ENCODE measurements at regions not wholly inside any gene's neighbourhood (a gene's known extent, or its start where the extent isn't known, plus 50 kb on each side); places are given as distances from the start of the nearest gene placed in this dataset.
"Not testable (repeated sequence)": the region's sequence is repeated elsewhere in the genome, so short reads cannot be mapped to it uniquely, and the experiment has no call there.

- Histone ChIP-seq H3K36me3 (ENCODE audit: control insufficient read depth in 4 of 4, insufficient read depth in 4 of 4, low read length in 3 of 4) (no peaks in the 10 kb centered on the region), H3K9me3 (ENCODE audit: control extremely low read depth in 1 of 5, control insufficient read depth in 4 of 5, insufficient read depth in 2 of 5, low read depth in 1 of 5, low read length in 4 of 5) (no peaks in the 10 kb centered on the region), H3K4me3 (ENCODE audit: control insufficient read depth in 1 of 7, extremely low read depth in 1 of 7, insufficient read depth in 4 of 7, low read depth in 2 of 7, low read length in 6 of 7) (no peak overlapping the region), H3K4me1 (ENCODE audit: control extremely low read depth in 1 of 4, control insufficient read depth in 4 of 4, insufficient read depth in 4 of 4, low read length in 3 of 4) (no peaks in the 10 kb centered on the region), H3K27ac (ENCODE audit: insufficient read depth in 1 of 2, low read depth in 1 of 2, low read length in 2 of 2, poor library complexity in 1 of 2, severe bottlenecking in 2 of 2) (no peak overlapping the region), H3K27me3 (replicated peaks in 2 of 5; ENCODE audit: control insufficient read depth in 4 of 5, insufficient read depth in 5 of 5, low read length in 4 of 5) (no peaks in the 10 kb centered on the region)
- POLR2A ChIA-PET = no interaction called here
- no peak for DNase-seq
- 86% methylated on average over 5 of the region's 5 CpGs for WGBS (ENCODE audit: insufficient coverage)
- CTCF ChIA-PET = no interaction called here
Observed at GRCh38 chr12:115296613-115297198, 612.7 kb upstream of the TBX3 start.

GRCh38 chr12:115295886-115296285 lies 611.9 kb upstream of the TBX3 start:
- Histone ChIP-seq H3K36me3 (ENCODE audit: control insufficient read depth in 4 of 4, insufficient read depth in 4 of 4, low read length in 3 of 4) (no peaks in the 10 kb centered on the region), H3K9me3 (ENCODE audit: control extremely low read depth in 1 of 5, control insufficient read depth in 4 of 5, insufficient read depth in 2 of 5, low read depth in 1 of 5, low read length in 4 of 5) (no peaks in the 10 kb centered on the region), H3K27ac (ENCODE audit: insufficient read depth in 1 of 2, low read depth in 1 of 2, low read length in 2 of 2, poor library complexity in 1 of 2, severe bottlenecking in 2 of 2) (no peak overlapping the region), H3K4me3 (ENCODE audit: control insufficient read depth in 1 of 7, extremely low read depth in 1 of 7, insufficient read depth in 4 of 7, low read depth in 2 of 7, low read length in 6 of 7) (no peak overlapping the region), H3K27me3 (replicated peaks in 2 of 5; ENCODE audit: control insufficient read depth in 4 of 5, insufficient read depth in 5 of 5, low read length in 4 of 5) (no peaks in the 10 kb centered on the region), H3K4me1 (ENCODE audit: control extremely low read depth in 1 of 4, control insufficient read depth in 4 of 4, insufficient read depth in 4 of 4, low read length in 3 of 4) (no peaks in the 10 kb centered on the region)
- POLR2A ChIA-PET = no interaction called here
- DNase-seq = no peak
- WGBS (ENCODE audit: insufficient coverage) = no CpG with 5 or more reads among the region's 3 CpGs
- CTCF ChIA-PET = no interaction called here

- no peaks in the 10 kb centered on the region for H3K36me3 ChIP-seq (ENCODE audit: control insufficient read depth in 4 of 4, insufficient read depth in 4 of 4, low read length in 3 of 4)
- CTCF ChIA-PET = interaction anchor here (0.6 to 0.7 kb wide), 2 partner anchors 12 to 477 kb away, joined by 3 read pairs; no protein-coding TSS in a partner anchor
- WGBS (ENCODE audit: insufficient coverage) = 97% methylated on average over 4 of the region's 4 CpGs
Observed at GRCh38 chr12:115294453-115295133, 610.6 kb upstream of the TBX3 start.

GRCh38 chr12:115285429-115285828 lies 601.5 kb upstream of the TBX3 start:
- H3K9me3 ChIP-seq (ENCODE audit: control extremely low read depth in 1 of 5, control insufficient read depth in 4 of 5, insufficient read depth in 2 of 5, low read depth in 1 of 5, low read length in 4 of 5); H3K4me1 ChIP-seq (ENCODE audit: control extremely low read depth in 1 of 4, control insufficient read depth in 4 of 4, insufficient read depth in 4 of 4, low read length in 3 of 4); H3K4me3 ChIP-seq (ENCODE audit: control insufficient read depth in 1 of 7, extremely low read depth in 1 of 7, insufficient read depth in 4 of 7, low read depth in 2 of 7, low read length in 6 of 7); H3K27me3 ChIP-seq (replicated peaks in 2 of 5; ENCODE audit: control insufficient read depth in 4 of 5, insufficient read depth in 5 of 5, low read length in 4 of 5); H3K36me3 ChIP-seq (ENCODE audit: control insufficient read depth in 4 of 4, insufficient read depth in 4 of 4, low read length in 3 of 4); DNase-seq; H3K27ac ChIP-seq (ENCODE audit: insufficient read depth in 1 of 2, low read depth in 1 of 2, low read length in 2 of 2, poor library complexity in 1 of 2, severe bottlenecking in 2 of 2); POLR2A ChIA-PET; CTCF ChIA-PET: not testable (repeated sequence)
- WGBS (ENCODE audit: insufficient coverage) = 90% methylated on average over 8 of the region's 10 CpGs

More at GRCh38 chr12:115294453-115295133, 610.6 kb upstream of the TBX3 start:
- POLR2A ChIA-PET = no interaction called here
- H3K27me3 ChIP-seq (replicated peaks in 2 of 5; ENCODE audit: control insufficient read depth in 4 of 5, insufficient read depth in 5 of 5, low read length in 4 of 5) = no peaks in the 10 kb centered on the region
- no peaks in the 10 kb centered on the region for H3K9me3 ChIP-seq (ENCODE audit: control extremely low read depth in 1 of 5, control insufficient read depth in 4 of 5, insufficient read depth in 2 of 5, low read depth in 1 of 5, low read length in 4 of 5)
- no peak overlapping the region for H3K4me3 ChIP-seq (ENCODE audit: control insufficient read depth in 1 of 7, extremely low read depth in 1 of 7, insufficient read depth in 4 of 7, low read depth in 2 of 7, low read length in 6 of 7)
- no peak overlapping the region for H3K27ac ChIP-seq (ENCODE audit: insufficient read depth in 1 of 2, low read depth in 1 of 2, low read length in 2 of 2, poor library complexity in 1 of 2, severe bottlenecking in 2 of 2)
- no peak for DNase-seq
- H3K4me1 ChIP-seq (ENCODE audit: control extremely low read depth in 1 of 4, control insufficient read depth in 4 of 4, insufficient read depth in 4 of 4, low read length in 3 of 4) = no peaks in the 10 kb centered on the region

- CTCF ChIA-PET = interaction anchor here (0.8 kb wide), 1 partner anchor 12 kb away, joined by 3 read pairs; no protein-coding TSS in a partner anchor
- H3K27ac ChIP-seq (ENCODE audit: insufficient read depth in 1 of 2, low read depth in 1 of 2, low read length in 2 of 2, poor library complexity in 1 of 2, severe bottlenecking in 2 of 2) = no peak overlapping the region
- no peak for DNase-seq
- POLR2A ChIA-PET = no interaction called here
- no peaks in the 10 kb centered on the region for H3K4me1 ChIP-seq (ENCODE audit: control extremely low read depth in 1 of 4, control insufficient read depth in 4 of 4, insufficient read depth in 4 of 4, low read length in 3 of 4)
- H3K27me3 ChIP-seq (replicated peaks in 2 of 5; ENCODE audit: control insufficient read depth in 4 of 5, insufficient read depth in 5 of 5, low read length in 4 of 5) = no peaks in the 10 kb centered on the region
- H3K36me3 ChIP-seq (ENCODE audit: control insufficient read depth in 4 of 4, insufficient read depth in 4 of 4, low read length in 3 of 4) = no peaks in the 10 kb centered on the region
- H3K9me3 ChIP-seq (ENCODE audit: control extremely low read depth in 1 of 5, control insufficient read depth in 4 of 5, insufficient read depth in 2 of 5, low read depth in 1 of 5, low read length in 4 of 5) = no peaks in the 10 kb centered on the region
- no peak overlapping the region for H3K4me3 ChIP-seq (ENCODE audit: control insufficient read depth in 1 of 7, extremely low read depth in 1 of 7, insufficient read depth in 4 of 7, low read depth in 2 of 7, low read length in 6 of 7)
- WGBS (ENCODE audit: insufficient coverage) = 83% methylated on average over 1 of the region's 2 CpGs
Observed at GRCh38 chr12:115273456-115273855, 589.5 kb upstream of the TBX3 start.

- H3K36me3 ChIP-seq (ENCODE audit: control insufficient read depth in 4 of 4, insufficient read depth in 4 of 4, low read length in 3 of 4) = no peaks in the 10 kb centered on the region
- ChIA-PET POLR2A (no interaction called here), CTCF (no interaction called here)
- no peaks in the 10 kb centered on the region for H3K9me3 ChIP-seq (ENCODE audit: control extremely low read depth in 1 of 5, control insufficient read depth in 4 of 5, insufficient read depth in 2 of 5, low read depth in 1 of 5, low read length in 4 of 5)
- 100% methylated on average over 2 of the region's 4 CpGs for WGBS (ENCODE audit: insufficient coverage)
- no peaks in the 10 kb centered on the region for H3K4me1 ChIP-seq (ENCODE audit: control extremely low read depth in 1 of 4, control insufficient read depth in 4 of 4, insufficient read depth in 4 of 4, low read length in 3 of 4)
- H3K4me3 ChIP-seq (ENCODE audit: control insufficient read depth in 1 of 7, extremely low read depth in 1 of 7, insufficient read depth in 4 of 7, low read depth in 2 of 7, low read length in 6 of 7) = no peak overlapping the region
- H3K27me3 ChIP-seq (replicated peaks in 2 of 5; ENCODE audit: control insufficient read depth in 4 of 5, insufficient read depth in 5 of 5, low read length in 4 of 5) = no peaks in the 10 kb centered on the region
- DNase-seq = no peak
- no peak overlapping the region for H3K27ac ChIP-seq (ENCODE audit: insufficient read depth in 1 of 2, low read depth in 1 of 2, low read length in 2 of 2, poor library complexity in 1 of 2, severe bottlenecking in 2 of 2)
Observed at GRCh38 chr12:115268451-115268850, 584.5 kb upstream of the TBX3 start.

GRCh38 chr12:115267891-115268290 lies 583.9 kb upstream of the TBX3 start:
- H3K4me3 ChIP-seq (ENCODE audit: control insufficient read depth in 1 of 7, extremely low read depth in 1 of 7, insufficient read depth in 4 of 7, low read depth in 2 of 7, low read length in 6 of 7) = no peak overlapping the region
- CTCF ChIA-PET = no interaction called here
- no peaks in the 10 kb centered on the region for H3K36me3 ChIP-seq (ENCODE audit: control insufficient read depth in 4 of 4, insufficient read depth in 4 of 4, low read length in 3 of 4)
- no peaks in the 10 kb centered on the region for H3K4me1 ChIP-seq (ENCODE audit: control extremely low read depth in 1 of 4, control insufficient read depth in 4 of 4, insufficient read depth in 4 of 4, low read length in 3 of 4)
- POLR2A ChIA-PET = no interaction called here
- no peaks in the 10 kb centered on the region for H3K27me3 ChIP-seq (replicated peaks in 2 of 5; ENCODE audit: control insufficient read depth in 4 of 5, insufficient read depth in 5 of 5, low read length in 4 of 5)
- WGBS (ENCODE audit: insufficient coverage) = 95% methylated on average over 2 of the region's 3 CpGs
- no peak overlapping the region for H3K27ac ChIP-seq (ENCODE audit: insufficient read depth in 1 of 2, low read depth in 1 of 2, low read length in 2 of 2, poor library complexity in 1 of 2, severe bottlenecking in 2 of 2)
- no peaks in the 10 kb centered on the region for H3K9me3 ChIP-seq (ENCODE audit: control extremely low read depth in 1 of 5, control insufficient read depth in 4 of 5, insufficient read depth in 2 of 5, low read depth in 1 of 5, low read length in 4 of 5)
- no peak for DNase-seq
